ENCODE measurements at regions not wholly inside any gene's neighbourhood (a gene's known extent, or its start where the extent isn't known, plus 50 kb on each side); places are given as distances from the start of the nearest gene placed in this dataset.

GRCh38 chr14:56036353-56036752 lies 81.9 kb upstream of the PELI2 start:
- ChIA-PET POLR2A (no interaction called here), CTCF (no interaction called here)
- peaks cover 0 to 6% of the 10 kb centered on the region in 2 experiments for H3K27me3 ChIP-seq (ENCODE audit: control insufficient read depth in 2 of 2, insufficient read depth in 2 of 2, low read length in 2 of 2)
- no peak overlapping the region for H2AFZ ChIP-seq (ENCODE audit: low read depth, low read length)
- TF ChIP-seq FOS (IDR thresholded peaks at IDR 0.05; ENCODE audit: borderline replicate concordance, insufficient read depth, low read length) (no peak), EZH2 (IDR thresholded peaks at IDR 0.05; ENCODE audit: borderline replicate concordance, low read depth, low read length, severe bottlenecking) (no peak), MYC (IDR thresholded peaks at IDR 0.05; ENCODE audit: low read depth, low read length) (no peak), POLR2AphosphoS5 (IDR thresholded peaks at IDR 0.05; ENCODE audit: insufficient read depth, low read depth, low read length) (no peak), JUN (IDR thresholded peaks at IDR 0.05; ENCODE audit: borderline replicate concordance, insufficient read depth, insufficient read length, low read depth) (no peak), POLR2A (IDR thresholded peaks at IDR 0.05; ENCODE audit: low read depth, low read length) (no peak), GATA2 (IDR thresholded peaks at IDR 0.05; ENCODE audit: insufficient read depth, insufficient read length, low read depth, low read length) (no peak)
- TF ChIP-seq, protein P1, sequence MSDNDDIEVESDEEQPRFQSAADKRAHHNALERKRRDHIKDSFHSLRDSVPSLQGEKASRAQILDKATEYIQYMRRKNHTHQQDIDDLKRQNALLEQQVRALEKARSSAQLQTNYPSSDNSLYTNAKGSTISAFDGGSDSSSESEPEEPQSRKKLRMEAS (IDR thresholded peaks at IDR 0.05; ENCODE audit: insufficient read depth, insufficient read length), result no peak
- TF ChIP-seq, protein P2, sequence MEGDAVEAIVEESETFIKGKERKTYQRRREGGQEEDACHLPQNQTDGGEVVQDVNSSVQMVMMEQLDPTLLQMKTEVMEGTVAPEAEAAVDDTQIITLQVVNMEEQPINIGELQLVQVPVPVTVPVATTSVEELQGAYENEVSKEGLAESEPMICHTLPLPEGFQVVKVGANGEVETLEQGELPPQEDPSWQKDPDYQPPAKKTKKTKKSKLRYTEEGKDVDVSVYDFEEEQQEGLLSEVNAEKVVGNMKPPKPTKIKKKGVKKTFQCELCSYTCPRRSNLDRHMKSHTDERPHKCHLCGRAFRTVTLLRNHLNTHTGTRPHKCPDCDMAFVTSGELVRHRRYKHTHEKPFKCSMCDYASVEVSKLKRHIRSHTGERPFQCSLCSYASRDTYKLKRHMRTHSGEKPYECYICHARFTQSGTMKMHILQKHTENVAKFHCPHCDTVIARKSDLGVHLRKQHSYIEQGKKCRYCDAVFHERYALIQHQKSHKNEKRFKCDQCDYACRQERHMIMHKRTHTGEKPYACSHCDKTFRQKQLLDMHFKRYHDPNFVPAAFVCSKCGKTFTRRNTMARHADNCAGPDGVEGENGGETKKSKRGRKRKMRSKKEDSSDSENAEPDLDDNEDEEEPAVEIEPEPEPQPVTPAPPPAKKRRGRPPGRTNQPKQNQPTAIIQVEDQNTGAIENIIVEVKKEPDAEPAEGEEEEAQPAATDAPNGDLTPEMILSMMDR (IDR thresholded peaks at IDR 0.05; ENCODE audit: extremely low read depth in 1 of 2, insufficient read depth in 1 of 2, low read depth in 1 of 2, low read length in 2 of 2), result no peak
- BruUV-seq (replicated peaks), result no TSS peak
- H4K20me1 ChIP-seq (replicated peaks; ENCODE audit: control insufficient read depth, extremely low read depth, insufficient read depth, low read length), result no peaks in the 10 kb centered on the region
- FAIRE-seq (no peak), DNase-seq (ENCODE audit: low read depth, low spot score) (no peak)
- intact Hi-C loops (cut with micrococcal nuclease) (no loop called here), dilution Hi-C loops (cut with MboI; ENCODE audit: extremely low pct_ligation_motif_present, low sequenced_read_pairs) (no loop called here)
- H3K4me3 ChIP-seq (replicated peaks in 1 of 3; ENCODE audit: insufficient read depth in 1 of 3, low read depth in 1 of 3, low read length in 3 of 3), result no peak overlapping the region
- H3K9me1 ChIP-seq (replicated peaks; ENCODE audit: control insufficient read depth, extremely low read depth, insufficient read depth, low read length), result no peaks in the 10 kb centered on the region
- no peak overlapping the region for H3K9ac ChIP-seq (replicated peaks; ENCODE audit: extremely low read depth, insufficient read depth, low read length)
- no peaks in the 10 kb centered on the region for H3K36me3 ChIP-seq (ENCODE audit: control insufficient read depth in 2 of 2, extremely low read depth in 1 of 2, insufficient read depth in 2 of 2, low read length in 2 of 2)
- H3K79me2 ChIP-seq (ENCODE audit: control insufficient read depth, insufficient read depth, low read length), result no peaks in the 10 kb centered on the region
- no peak overlapping the region for H3K4me2 ChIP-seq (ENCODE audit: insufficient read depth, low read length)
- no peaks in the 10 kb centered on the region for H3K4me1 ChIP-seq (ENCODE audit: control insufficient read depth, extremely low read depth, insufficient read depth, low read length)
- H3K27ac ChIP-seq (ENCODE audit: insufficient read depth, low read depth, low read length), result no peak overlapping the region
- H3K9me3 ChIP-seq (replicated peaks; ENCODE audit: control insufficient read depth, insufficient read depth, low read length), result no peaks in the 10 kb centered on the region
